NT2/D1 (cell line): ENCODE measurements at regions not wholly inside any gene's neighbourhood (a gene's known extent, or its start where the extent isn't known, plus 50 kb on each side); places are given as distances from the start of the nearest gene placed in this dataset.

ENCODE experiments used
- YY1 ChIP-seq: IDR thresholded peaks from 2 replicates; pipeline ENCODE4 v1.6.1; 2011; ENCODE audit not compliant: insufficient read length, insufficient read depth
- ZNF274 ChIP-seq: IDR thresholded peaks from 2 replicates; pipeline ENCODE4 v1.6.1; 2011; ENCODE audit warnings: mild to moderate bottlenecking, low read depth, low read length

GRCh38 chr15:87667643-87668042 lies 588.9 kb downstream of the NTRK3 start:
- TF ChIP-seq ZNF274 (no peak), YY1 (no peak)
